Neural cell (in vitro differentiated cells): ENCODE measurements at regions not wholly inside any gene's neighbourhood (a gene's known extent, or its start where the extent isn't known, plus 50 kb on each side); places are given as distances from the start of the nearest gene placed in this dataset.

Experiments used
- H2AFZ ChIP-seq: fragments of 200-600, 300-800 bp; sonication (generic), shearing (Covaris generic); 2 replicates; pipeline ENCODE4 v1.6.0; 2014; ENCODE audit warnings: low read depth, mild to moderate bottlenecking, antibody characterized with exemption, low read length, moderate library complexity
- H3F3A ChIP-seq: fragments of 200-600 bp; shearing (Covaris generic); 2 replicates; pipeline ENCODE4 v1.6.1; 2016; ENCODE audit warnings: mild to moderate bottlenecking, moderate library complexity, mixed read lengths, antibody characterized with exemption, low read length; ENCODE audit not compliant: insufficient read depth, poor library complexity, severe bottlenecking
- H3K27ac ChIP-seq: fragments of 200-600, 300-800 bp; sonication (generic), shearing (Covaris generic); 2 replicates; pipeline ENCODE4 v1.5.1; 2014; ENCODE audit warnings: mild to moderate bottlenecking, low read length, moderate library complexity
- H3K27me3 ChIP-seq: fragments of 300-800, 200-600 bp; sonication (generic), shearing (Covaris generic); 2 replicates; pipeline ENCODE4 v1.6.0; 2014; ENCODE audit warnings: mild to moderate bottlenecking, low read depth, low read length, moderate library complexity; ENCODE audit not compliant: insufficient read depth
- H3K36me3 ChIP-seq: fragments of 300-800, 200-600 bp; sonication (generic), shearing (Covaris generic); 2 replicates; pipeline ENCODE4 v1.5.1; 2014; ENCODE audit warnings: mild to moderate bottlenecking, antibody characterized with exemption, low read length, moderate library complexity; ENCODE audit not compliant: insufficient read depth
- H3K4me2 ChIP-seq: fragments of 300-800, 200-600 bp; sonication (generic), shearing (Covaris generic); 2 replicates; pipeline ENCODE4 v1.6.0; 2014; ENCODE audit warnings: mild to moderate bottlenecking, low read length
- H3K4me3 ChIP-seq: fragments of 300-800, 200-600 bp; sonication (generic), shearing (Covaris generic); 2 replicates; pipeline ENCODE4 v1.5.1; 2014; ENCODE audit warnings: mild to moderate bottlenecking, low read length, moderate library complexity
- H3K79me2 ChIP-seq: fragments of 200-600 bp; shearing (Covaris generic); replicated peaks from 2 replicates; pipeline ENCODE4 v1.6.0; 2014; ENCODE audit warnings: mild to moderate bottlenecking, low read length, moderate library complexity; ENCODE audit not compliant: insufficient read depth
- H3K9ac ChIP-seq: fragments of 300-800, 200-600 bp; sonication (generic), shearing (Covaris generic); 2 replicates; pipeline ENCODE4 v1.6.1; 2016; ENCODE audit warnings: mild to moderate bottlenecking, low read length, mixed read lengths
- H3K9me2 ChIP-seq: fragments of 200-600 bp; shearing (Covaris generic); 2 replicates; pipeline ENCODE4 v1.6.1; 2016; ENCODE audit warnings: mild to moderate bottlenecking, low read length, mixed read lengths; ENCODE audit not compliant: insufficient read depth
- H3K9me3 ChIP-seq: fragments of 200-600, 300-800 bp; sonication (generic), shearing (Covaris generic); 2 replicates; pipeline ENCODE4 v1.6.1; 2016; ENCODE audit warnings: mild to moderate bottlenecking, mixed run types, low read length, moderate library complexity, mixed read lengths
- H4K20me1 ChIP-seq: fragments of 200-600 bp; shearing (Covaris generic); 2 replicates; pipeline ENCODE4 v1.6.1; 2016; ENCODE audit warnings: mild to moderate bottlenecking, mixed run types; ENCODE audit not compliant: insufficient read depth
- EP300 ChIP-seq: fragments of 450-650 bp; conservative IDR thresholded peaks from 2 replicates; pipeline ENCODE4 v1.6.1; 2014; ENCODE audit warnings: antibody characterized with exemption, mild to moderate bottlenecking, moderate library complexity; ENCODE audit not compliant: poor library complexity, severe bottlenecking
- EZH2 ChIP-seq: fragments of 200-600, 300-800 bp; shearing (Covaris generic), sonication (generic); IDR thresholded peaks from 2 replicates; pipeline ENCODE4 v1.6.1; 2014; ENCODE audit warnings: antibody characterized with exemption, low read length, borderline replicate concordance, mild to moderate bottlenecking; ENCODE audit not compliant: insufficient read depth, poor library complexity, severe bottlenecking
- MXI1 ChIP-seq: fragments of 450-650 bp; conservative IDR thresholded peaks from 2 replicates; pipeline ENCODE4 v1.6.1; 2014; ENCODE audit warnings: antibody characterized with exemption, mild to moderate bottlenecking; ENCODE audit not compliant: poor library complexity, severe bottlenecking
- POLR2AphosphoS5 ChIP-seq: IDR thresholded peaks from 2 replicates; pipeline ENCODE4 v1.6.1; 2012
- RAD21 ChIP-seq: fragments of 450-650 bp; conservative IDR thresholded peaks from 2 replicates; pipeline ENCODE4 v1.6.1; 2014; ENCODE audit warnings: antibody characterized with exemption, mild to moderate bottlenecking, moderate library complexity
- SMC3 ChIP-seq: fragments of 450-650 bp; conservative IDR thresholded peaks from 2 replicates; pipeline ENCODE4 v1.6.1; 2014; ENCODE audit warnings: antibody characterized with exemption, mild to moderate bottlenecking, moderate library complexity; ENCODE audit not compliant: poor library complexity
- TAF1 ChIP-seq: IDR thresholded peaks from 2 replicates; pipeline ENCODE4 v1.6.1; 2012; ENCODE audit warnings: low read depth
- TF ChIP-seq, protein P1 (sequence below): IDR thresholded peaks from 2 replicates; pipeline ENCODE4 v1.6.1; 2012; ENCODE audit warnings: borderline replicate concordance
- TF ChIP-seq, protein P2 (sequence below): fragments of 450-650 bp; IDR thresholded peaks from 2 replicates; pipeline ENCODE4 v1.5.1; 2014; ENCODE audit warnings: antibody characterized with exemption, mild to moderate bottlenecking, moderate library complexity; ENCODE audit not compliant: poor library complexity, severe bottlenecking

DNA sequence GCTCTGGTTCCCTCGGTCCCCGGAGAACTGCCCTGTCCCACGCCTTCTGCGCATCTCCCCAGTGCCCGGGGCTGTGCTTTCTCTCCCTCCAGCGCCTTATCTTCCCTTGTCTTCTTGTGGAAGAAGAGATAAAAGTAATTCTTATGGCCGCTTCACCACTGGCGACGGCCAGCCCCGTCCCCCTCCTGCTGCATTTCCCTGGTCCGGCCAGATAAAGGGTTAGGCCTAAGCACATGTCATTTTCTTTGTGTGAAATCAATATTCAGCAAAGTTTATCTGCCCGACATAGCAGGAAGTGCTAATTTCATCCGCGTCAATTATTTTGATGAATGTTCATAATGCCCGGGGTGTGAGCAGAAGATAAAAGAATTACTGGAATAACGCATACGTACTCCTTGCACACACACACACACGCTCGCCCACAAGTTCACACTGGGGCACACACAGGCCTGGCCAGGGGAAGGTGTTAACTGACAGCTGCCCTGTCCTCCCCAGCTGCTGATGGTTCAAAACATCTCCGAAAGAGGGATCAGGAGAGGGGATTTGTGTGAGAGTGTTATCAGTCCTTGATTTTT lies 177.7 kb upstream of the LHX5 start:
- Histone ChIP-seq H3F3A (no peaks in the 10 kb centered on the region), H3K9me2 (no peaks in the 10 kb centered on the region), H3K36me3 (no peaks in the 10 kb centered on the region), H2AFZ (no peak overlapping the region), H3K9me3 (no peaks in the 10 kb centered on the region), H3K27me3 (no peaks in the 10 kb centered on the region), H3K27ac (no peak overlapping the region), H3K9ac (no peak overlapping the region), H4K20me1 (no peaks in the 10 kb centered on the region), H3K4me2 (no peak overlapping the region), H3K79me2 (no peaks in the 10 kb centered on the region), H3K4me3 (no peak overlapping the region)
- TF ChIP-seq MXI1: no peak
- TF ChIP-seq, protein P1, sequence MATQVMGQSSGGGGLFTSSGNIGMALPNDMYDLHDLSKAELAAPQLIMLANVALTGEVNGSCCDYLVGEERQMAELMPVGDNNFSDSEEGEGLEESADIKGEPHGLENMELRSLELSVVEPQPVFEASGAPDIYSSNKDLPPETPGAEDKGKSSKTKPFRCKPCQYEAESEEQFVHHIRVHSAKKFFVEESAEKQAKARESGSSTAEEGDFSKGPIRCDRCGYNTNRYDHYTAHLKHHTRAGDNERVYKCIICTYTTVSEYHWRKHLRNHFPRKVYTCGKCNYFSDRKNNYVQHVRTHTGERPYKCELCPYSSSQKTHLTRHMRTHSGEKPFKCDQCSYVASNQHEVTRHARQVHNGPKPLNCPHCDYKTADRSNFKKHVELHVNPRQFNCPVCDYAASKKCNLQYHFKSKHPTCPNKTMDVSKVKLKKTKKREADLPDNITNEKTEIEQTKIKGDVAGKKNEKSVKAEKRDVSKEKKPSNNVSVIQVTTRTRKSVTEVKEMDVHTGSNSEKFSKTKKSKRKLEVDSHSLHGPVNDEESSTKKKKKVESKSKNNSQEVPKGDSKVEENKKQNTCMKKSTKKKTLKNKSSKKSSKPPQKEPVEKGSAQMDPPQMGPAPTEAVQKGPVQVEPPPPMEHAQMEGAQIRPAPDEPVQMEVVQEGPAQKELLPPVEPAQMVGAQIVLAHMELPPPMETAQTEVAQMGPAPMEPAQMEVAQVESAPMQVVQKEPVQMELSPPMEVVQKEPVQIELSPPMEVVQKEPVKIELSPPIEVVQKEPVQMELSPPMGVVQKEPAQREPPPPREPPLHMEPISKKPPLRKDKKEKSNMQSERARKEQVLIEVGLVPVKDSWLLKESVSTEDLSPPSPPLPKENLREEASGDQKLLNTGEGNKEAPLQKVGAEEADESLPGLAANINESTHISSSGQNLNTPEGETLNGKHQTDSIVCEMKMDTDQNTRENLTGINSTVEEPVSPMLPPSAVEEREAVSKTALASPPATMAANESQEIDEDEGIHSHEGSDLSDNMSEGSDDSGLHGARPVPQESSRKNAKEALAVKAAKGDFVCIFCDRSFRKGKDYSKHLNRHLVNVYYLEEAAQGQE: no peak
- no peak for TF ChIP-seq EZH2
- TF ChIP-seq, protein P2, sequence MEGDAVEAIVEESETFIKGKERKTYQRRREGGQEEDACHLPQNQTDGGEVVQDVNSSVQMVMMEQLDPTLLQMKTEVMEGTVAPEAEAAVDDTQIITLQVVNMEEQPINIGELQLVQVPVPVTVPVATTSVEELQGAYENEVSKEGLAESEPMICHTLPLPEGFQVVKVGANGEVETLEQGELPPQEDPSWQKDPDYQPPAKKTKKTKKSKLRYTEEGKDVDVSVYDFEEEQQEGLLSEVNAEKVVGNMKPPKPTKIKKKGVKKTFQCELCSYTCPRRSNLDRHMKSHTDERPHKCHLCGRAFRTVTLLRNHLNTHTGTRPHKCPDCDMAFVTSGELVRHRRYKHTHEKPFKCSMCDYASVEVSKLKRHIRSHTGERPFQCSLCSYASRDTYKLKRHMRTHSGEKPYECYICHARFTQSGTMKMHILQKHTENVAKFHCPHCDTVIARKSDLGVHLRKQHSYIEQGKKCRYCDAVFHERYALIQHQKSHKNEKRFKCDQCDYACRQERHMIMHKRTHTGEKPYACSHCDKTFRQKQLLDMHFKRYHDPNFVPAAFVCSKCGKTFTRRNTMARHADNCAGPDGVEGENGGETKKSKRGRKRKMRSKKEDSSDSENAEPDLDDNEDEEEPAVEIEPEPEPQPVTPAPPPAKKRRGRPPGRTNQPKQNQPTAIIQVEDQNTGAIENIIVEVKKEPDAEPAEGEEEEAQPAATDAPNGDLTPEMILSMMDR: no peak
- TF ChIP-seq POLR2AphosphoS5: no peak
- no peak for TF ChIP-seq TAF1
- no peak for TF ChIP-seq SMC3
- TF ChIP-seq RAD21: no peak

DNA sequence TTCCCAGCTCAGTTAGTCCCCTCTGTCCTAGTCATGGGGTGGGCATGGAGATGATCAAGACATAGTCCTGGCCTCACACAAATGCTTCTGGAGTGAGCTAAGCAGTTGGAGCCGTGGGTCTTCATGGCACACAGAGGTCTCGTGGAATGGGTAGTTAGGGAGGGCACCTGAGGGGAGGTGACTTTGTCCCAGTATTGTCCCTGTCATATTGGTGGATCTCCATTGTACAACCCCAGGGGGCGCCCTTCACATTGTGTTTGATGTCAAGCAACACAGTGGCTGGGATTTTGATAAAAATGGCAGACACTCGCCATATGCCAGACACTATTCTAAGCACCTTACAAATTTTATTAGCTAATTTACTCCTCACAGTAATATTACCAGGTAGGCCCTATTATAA lies 175.4 kb upstream of the LHX5 start:
- no peaks in the 10 kb centered on the region for H3K9me2 ChIP-seq
- H3K27ac ChIP-seq: no peak overlapping the region
- H2AFZ ChIP-seq: no peak overlapping the region
- H3K4me2 ChIP-seq: no peak overlapping the region
- no peaks in the 10 kb centered on the region for H3K9me3 ChIP-seq
- no peaks in the 10 kb centered on the region for H3K36me3 ChIP-seq
- H3K4me3 ChIP-seq: no peak overlapping the region
- no peaks in the 10 kb centered on the region for H3K27me3 ChIP-seq
- H3K9ac ChIP-seq: no peak overlapping the region
- no peaks in the 10 kb centered on the region for H4K20me1 ChIP-seq
- TF ChIP-seq, protein P2: peak; percentile 47
- TF ChIP-seq SMC3: peak; percentile 56
- TF ChIP-seq TAF1: no peak
- no peak for TF ChIP-seq POLR2AphosphoS5
- TF ChIP-seq, protein P1: no peak
- TF ChIP-seq EZH2: no peak
- no peak for TF ChIP-seq EP300
- TF ChIP-seq RAD21: peak; percentile 46
- TF ChIP-seq MXI1: no peak
- H3K79me2 ChIP-seq: no peaks in the 10 kb centered on the region
- H3F3A ChIP-seq: no peaks in the 10 kb centered on the region
